ENCODE measurements at regions not wholly inside any gene's neighbourhood (a gene's known extent, or its start where the extent isn't known, plus 50 kb on each side); places are given as distances from the start of the nearest gene placed in this dataset.

DNA sequence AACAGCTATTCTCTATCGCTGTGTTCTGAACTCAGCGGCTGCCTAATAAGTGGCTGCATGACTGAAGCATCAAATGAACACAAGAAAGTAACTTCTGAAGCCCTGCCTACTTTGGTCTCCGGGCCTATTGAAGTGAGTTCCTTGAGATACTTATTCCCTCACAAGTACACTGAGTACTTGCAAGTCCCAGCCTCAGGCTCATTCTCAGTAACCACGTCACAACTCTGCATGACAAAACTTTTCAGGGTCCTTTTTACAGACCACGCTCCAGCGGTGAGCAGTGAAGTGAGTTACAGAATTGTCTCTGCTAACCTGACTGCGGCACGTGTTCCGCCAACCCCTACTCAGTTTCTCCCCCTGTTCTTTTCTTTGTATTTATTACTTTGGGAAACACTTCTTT lies 1342.7 kb upstream of the ADGRL4 start:
- TF ChIP-seq, protein P1, sequence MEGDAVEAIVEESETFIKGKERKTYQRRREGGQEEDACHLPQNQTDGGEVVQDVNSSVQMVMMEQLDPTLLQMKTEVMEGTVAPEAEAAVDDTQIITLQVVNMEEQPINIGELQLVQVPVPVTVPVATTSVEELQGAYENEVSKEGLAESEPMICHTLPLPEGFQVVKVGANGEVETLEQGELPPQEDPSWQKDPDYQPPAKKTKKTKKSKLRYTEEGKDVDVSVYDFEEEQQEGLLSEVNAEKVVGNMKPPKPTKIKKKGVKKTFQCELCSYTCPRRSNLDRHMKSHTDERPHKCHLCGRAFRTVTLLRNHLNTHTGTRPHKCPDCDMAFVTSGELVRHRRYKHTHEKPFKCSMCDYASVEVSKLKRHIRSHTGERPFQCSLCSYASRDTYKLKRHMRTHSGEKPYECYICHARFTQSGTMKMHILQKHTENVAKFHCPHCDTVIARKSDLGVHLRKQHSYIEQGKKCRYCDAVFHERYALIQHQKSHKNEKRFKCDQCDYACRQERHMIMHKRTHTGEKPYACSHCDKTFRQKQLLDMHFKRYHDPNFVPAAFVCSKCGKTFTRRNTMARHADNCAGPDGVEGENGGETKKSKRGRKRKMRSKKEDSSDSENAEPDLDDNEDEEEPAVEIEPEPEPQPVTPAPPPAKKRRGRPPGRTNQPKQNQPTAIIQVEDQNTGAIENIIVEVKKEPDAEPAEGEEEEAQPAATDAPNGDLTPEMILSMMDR (IDR thresholded peaks at IDR 0.05), result no peak
- no peak for TF ChIP-seq POLR2A (IDR thresholded peaks at IDR 0.05)

All from right lobe of liver (tissue), 4 donors.